Sigmoid colon (tissue), 6 donors: ENCODE measurements at regions not wholly inside any gene's neighbourhood (a gene's known extent, or its start where the extent isn't known, plus 50 kb on each side); places are given as distances from the start of the nearest gene placed in this dataset.

Experiments
- DNase-seq: peaks from one replicate; pipeline ENCODE4 v3.0.0-alpha.2; 2019
- H3K27ac ChIP-seq, 4 donors: fragments of 200-600 bp; sonication (generic); one replicate each; pipeline ENCODE4 v1.5.1; 2016 to 2019; ENCODE audit warnings: mild to moderate bottlenecking in 1 of 4
- H3K27me3 ChIP-seq, 3 donors: fragments of 200-600 bp; sonication (generic); one replicate each; pipeline ENCODE4 v1.5.1; 2019; ENCODE audit warnings: mild to moderate bottlenecking in 1 of 3
- H3K36me3 ChIP-seq, 4 donors: fragments of 200-600 bp; sonication (generic); one replicate each; pipeline ENCODE4 v1.5.1; 2016 to 2019
- H3K4me1 ChIP-seq, 4 donors: fragments of 200-600 bp; sonication (generic); one replicate each; pipeline ENCODE4 v1.5.1; 2017 to 2019
- H3K4me3 ChIP-seq, 4 donors: fragments of 200-600 bp; sonication (generic); one replicate each; pipeline ENCODE4 v1.5.1; 2017 to 2019; ENCODE audit warnings: mild to moderate bottlenecking in 2 of 4, moderate library complexity in 1 of 4
- H3K9me3 ChIP-seq, 4 donors: fragments of 200-600 bp in 3 of 4; sonication (generic) in 3 of 4; one replicate each; pipeline versions ENCODE4 v1.5.1 to v1.6.1; 2013 to 2019
- EP300 ChIP-seq, 4 donors: sonication (generic); formaldehyde crosslinking; IDR thresholded peaks; one replicate each; pipeline ENCODE4 v1.6.1; 2017; ENCODE audit warnings: antibody characterized with exemption in 4 of 4
- POLR2A ChIP-seq, 2 donors: fragments of 450-650 bp; IDR thresholded peaks; one replicate each; pipeline ENCODE4 v1.6.1; 2016; ENCODE audit warnings: antibody characterized with exemption in 2 of 2, mild to moderate bottlenecking in 2 of 2, moderate library complexity in 2 of 2
- POLR2AphosphoS5 ChIP-seq, 4 donors: sonication (generic); formaldehyde crosslinking; IDR thresholded peaks; one replicate each; pipeline ENCODE4 v1.6.1; 2017; ENCODE audit warnings: antibody characterized with exemption in 4 of 4
- WGBS, 2 donors: extraction: QIAGEN DNeasy Blood & Tissue Kit; methylation state at CpG; one replicate each; pipeline ENCODE4 v1.1.7; 2013; 5-methylcytosine and 5-hydroxymethylcytosine counted together
- intact Hi-C: fragments of 100-400 bp; cut with DNase I; formaldehyde crosslinking; loops from one replicate; pipeline ENCODE4 v1.15.1; 2023
- TF ChIP-seq, protein P1 (sequence below), 4 experiments: fragments of 450-650 bp in 3 of 4; fragments of 200-600 bp in 1 of 4; IDR thresholded peaks; one replicate each; pipeline ENCODE4 v1.5.1; 2016 to 2019; ENCODE audit warnings: antibody characterized with exemption in 4 of 4, mild to moderate bottlenecking in 3 of 4, moderate library complexity in 2 of 4
- donor health status: healthy with polysubstance abuse.
- donor health status: healthy.

- intact Hi-C loops: loop anchor here (10.0 kb wide), 2 partner anchors 646 to 816 kb away; no protein-coding TSS in a partner anchor
- 94 to 95% methylated on average over 11 of the region's 11 CpGs for WGBS, 2 donors
Measured at GRCh38 chr2:71928734-71929481, 218.8 kb downstream of the CYP26B1 start.

DNA sequence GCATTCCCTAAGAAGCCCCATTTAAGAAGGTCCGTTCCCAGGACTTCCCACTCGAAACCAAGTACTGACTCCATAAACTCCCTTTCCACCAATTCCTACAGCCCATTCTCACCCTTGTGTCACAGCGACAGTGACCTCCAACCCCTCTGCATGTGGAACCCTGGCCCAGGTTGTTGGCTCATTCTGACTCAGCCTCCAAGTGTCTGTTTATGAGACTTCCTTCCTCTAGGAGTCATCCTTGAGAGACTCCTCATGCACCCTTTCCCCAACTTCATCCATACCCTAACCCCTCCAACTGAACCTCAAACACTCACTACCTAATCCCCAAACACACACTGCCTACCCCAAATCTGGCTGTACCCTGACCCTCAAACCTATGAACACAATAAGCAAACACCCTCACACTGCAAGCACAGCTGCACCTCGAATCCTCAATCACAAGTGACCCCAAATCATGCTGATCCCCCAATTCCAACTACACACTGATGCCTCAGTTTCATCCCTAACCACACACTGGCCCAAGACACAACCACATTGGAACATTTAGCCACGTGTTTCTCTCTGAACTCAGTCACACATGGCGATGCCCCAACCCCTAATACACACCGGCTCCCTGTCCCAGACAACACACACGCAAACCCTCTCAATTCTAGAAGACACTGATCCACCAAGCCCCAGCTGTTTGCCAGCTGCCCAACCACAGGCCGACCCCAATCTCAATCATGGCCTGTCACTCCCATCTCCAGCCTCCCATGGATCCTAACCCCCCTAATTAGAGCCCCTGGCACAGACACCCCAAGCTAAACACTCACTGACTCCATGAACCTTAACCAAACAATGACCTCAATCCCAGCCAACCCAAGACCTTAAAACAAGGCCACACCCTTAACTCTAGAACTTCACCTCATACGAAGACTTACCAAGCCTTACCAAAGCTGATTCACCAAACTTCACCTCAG is 219.6 kb downstream of the CYP26B1 start:
- H3K36me3 ChIP-seq: no peaks in the 10 kb centered on the region
- intact Hi-C loops: loop anchor here (10.0 kb wide), 2 partner anchors 647 to 817 kb away; no protein-coding TSS in a partner anchor
- H3K4me1 ChIP-seq: peaks cover 0 to 34% (median 21%) of the 10 kb centered on the region in 4 donors
- no peaks in the 10 kb centered on the region for H3K27me3 ChIP-seq
- no peak for DNase-seq
- 88% methylated on average over 10 of the region's 10 CpGs for WGBS, 2 donors
- no peak overlapping the region for H3K27ac ChIP-seq
- H3K9me3 ChIP-seq: no peaks in the 10 kb centered on the region
- H3K4me3 ChIP-seq: no peak overlapping the region
- TF ChIP-seq POLR2A (IDR thresholded peaks at IDR 0.05): no peak
- TF ChIP-seq, protein P1, sequence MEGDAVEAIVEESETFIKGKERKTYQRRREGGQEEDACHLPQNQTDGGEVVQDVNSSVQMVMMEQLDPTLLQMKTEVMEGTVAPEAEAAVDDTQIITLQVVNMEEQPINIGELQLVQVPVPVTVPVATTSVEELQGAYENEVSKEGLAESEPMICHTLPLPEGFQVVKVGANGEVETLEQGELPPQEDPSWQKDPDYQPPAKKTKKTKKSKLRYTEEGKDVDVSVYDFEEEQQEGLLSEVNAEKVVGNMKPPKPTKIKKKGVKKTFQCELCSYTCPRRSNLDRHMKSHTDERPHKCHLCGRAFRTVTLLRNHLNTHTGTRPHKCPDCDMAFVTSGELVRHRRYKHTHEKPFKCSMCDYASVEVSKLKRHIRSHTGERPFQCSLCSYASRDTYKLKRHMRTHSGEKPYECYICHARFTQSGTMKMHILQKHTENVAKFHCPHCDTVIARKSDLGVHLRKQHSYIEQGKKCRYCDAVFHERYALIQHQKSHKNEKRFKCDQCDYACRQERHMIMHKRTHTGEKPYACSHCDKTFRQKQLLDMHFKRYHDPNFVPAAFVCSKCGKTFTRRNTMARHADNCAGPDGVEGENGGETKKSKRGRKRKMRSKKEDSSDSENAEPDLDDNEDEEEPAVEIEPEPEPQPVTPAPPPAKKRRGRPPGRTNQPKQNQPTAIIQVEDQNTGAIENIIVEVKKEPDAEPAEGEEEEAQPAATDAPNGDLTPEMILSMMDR (IDR thresholded peaks at IDR 0.05): no peak
- TF ChIP-seq EP300 (IDR thresholded peaks at IDR 0.05): no peak
- TF ChIP-seq POLR2AphosphoS5 (IDR thresholded peaks at IDR 0.05): no peak

More at GRCh38 chr2:71928734-71929481, 218.8 kb downstream of the CYP26B1 start:
- Histone ChIP-seq H3K4me3 (no peak overlapping the region), H3K36me3 (no peaks in the 10 kb centered on the region), H3K9me3 (no peaks in the 10 kb centered on the region), H3K4me1 (peaks cover 0 to 34% (median 21%) of the 10 kb centered on the region in 4 donors), H3K27ac (no peak overlapping the region), H3K27me3 (no peaks in the 10 kb centered on the region)
- TF ChIP-seq, protein P1 (IDR thresholded peaks at IDR 0.05): no peak
- TF ChIP-seq POLR2AphosphoS5 (IDR thresholded peaks at IDR 0.05) (no peak), EP300 (IDR thresholded peaks at IDR 0.05) (no peak), POLR2A (IDR thresholded peaks at IDR 0.05) (no peak)
- DNase-seq: no peak

DNA sequence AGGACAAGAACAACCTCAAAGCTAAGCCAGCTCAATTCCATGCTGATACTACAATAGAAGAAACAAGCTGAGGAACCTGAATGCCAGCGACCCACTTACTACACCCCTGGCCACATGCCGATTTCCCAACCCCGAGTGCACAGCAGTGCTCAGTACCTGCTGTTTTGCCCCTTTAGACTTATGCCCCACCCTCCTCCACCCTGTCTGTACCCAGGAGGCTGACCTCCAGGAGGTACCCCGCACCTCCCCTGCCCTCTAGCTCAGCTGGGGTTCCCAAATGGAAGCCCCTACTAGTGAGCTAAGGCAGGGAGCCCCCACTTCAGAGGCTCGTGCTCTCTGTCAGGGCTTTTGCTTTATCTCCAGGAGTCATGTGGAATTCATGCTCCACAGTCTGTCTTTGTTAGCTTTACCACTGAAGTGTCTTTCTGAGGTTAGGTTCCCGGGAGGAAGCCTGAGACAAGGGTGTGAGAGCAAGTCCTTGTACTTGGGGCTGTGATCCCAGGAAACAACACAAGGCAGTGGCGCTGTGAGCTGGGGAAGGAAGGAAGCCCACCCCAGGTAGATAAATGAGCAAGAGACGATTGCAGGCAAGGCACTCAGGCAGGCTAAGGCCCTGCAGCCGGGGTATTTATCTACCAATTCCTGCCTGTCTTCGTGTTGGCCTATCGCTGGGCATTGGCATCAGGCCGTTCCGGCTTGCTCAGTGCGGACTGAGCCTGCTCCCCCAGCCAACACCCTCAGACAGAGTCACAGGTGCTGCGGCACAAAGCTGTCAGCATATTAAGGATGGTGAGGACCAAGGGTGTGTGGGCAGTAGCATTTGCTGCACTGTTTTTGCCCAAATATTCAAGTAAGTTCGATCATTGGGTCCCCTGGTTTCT is 220.5 kb downstream of the CYP26B1 start:
- 90 to 91% methylated on average over 16 of the region's 16 CpGs for WGBS, 2 donors
- no peak for TF ChIP-seq POLR2AphosphoS5 (IDR thresholded peaks at IDR 0.05)
- no peak for TF ChIP-seq POLR2A (IDR thresholded peaks at IDR 0.05)
- TF ChIP-seq, protein P1 (IDR thresholded peaks at IDR 0.05): no peak

GRCh38 chr2:71926089-71926447 is 221.6 kb downstream of the CYP26B1 start:
- H3K27ac ChIP-seq: peak overlapping the region in 3 of 4 donors; percentile 52 to 74 (median 63)
- H3K9me3 ChIP-seq: no peaks in the 10 kb centered on the region
- H3K4me1 ChIP-seq: peaks cover 0 to 34% (median 21%) of the 10 kb centered on the region in 4 donors
- no peak overlapping the region for H3K4me3 ChIP-seq
- no peak for DNase-seq
- intact Hi-C loops: loop anchor here (10.0 kb wide), 2 partner anchors 649 to 819 kb away; no protein-coding TSS in a partner anchor
- H3K27me3 ChIP-seq: no peaks in the 10 kb centered on the region
- WGBS, 2 donors: 49 to 81% methylated on average over 9 of the region's 9 CpGs
- TF ChIP-seq, protein P1 (IDR thresholded peaks at IDR 0.05): no peak
- TF ChIP-seq EP300 (IDR thresholded peaks at IDR 0.05): no peak
- peak in 2 of 4 donors; percentile 6 to 32 for TF ChIP-seq POLR2AphosphoS5 (IDR thresholded peaks at IDR 0.05)
- H3K36me3 ChIP-seq: no peaks in the 10 kb centered on the region

More for the DNA sequence above, 220.5 kb downstream of the CYP26B1 start:
- Histone ChIP-seq H3K9me3 (no peaks in the 10 kb centered on the region), H3K4me3 (no peak overlapping the region), H3K27ac (peak overlapping the region in 2 of 4 donors; percentile 63 to 74), H3K4me1 (peaks cover 0 to 34% (median 21%) of the 10 kb centered on the region in 4 donors), H3K27me3 (no peaks in the 10 kb centered on the region), H3K36me3 (no peaks in the 10 kb centered on the region)
- intact Hi-C loops: loop anchor here (10.0 kb wide), 2 partner anchors 648 to 818 kb away; no protein-coding TSS in a partner anchor
- DNase-seq: no peak
